DND-41 (cell line): ENCODE measurements at regions not wholly inside any gene's neighbourhood (a gene's known extent, or its start where the extent isn't known, plus 50 kb on each side); places are given as distances from the start of the nearest gene placed in this dataset.

Experiments used
- CTCF ChIP-seq: IDR thresholded peaks from 2 replicates; pipeline ENCODE4 v1.5.1; 2012; ENCODE audit warnings: borderline replicate concordance, low read length, moderate library complexity, mild to moderate bottlenecking; ENCODE audit not compliant: poor library complexity, severe bottlenecking; ENCODE audit errors: extremely low read depth
- EZH2 ChIP-seq: IDR thresholded peaks from 3 replicates; pipeline ENCODE4 v1.6.1; 2012; ENCODE audit warnings: borderline replicate concordance, low read depth, mild to moderate bottlenecking, moderate library complexity, low read length, inconsistent platforms; ENCODE audit not compliant: severe bottlenecking

GRCh38 chr4:18533262-18533775 lies 511.8 kb upstream of the LCORL start:
- no peak for TF ChIP-seq CTCF
- TF ChIP-seq EZH2 = no peak
